CD4-positive, alpha-beta T cell (primary cell): ENCODE measurements at regions not wholly inside any gene's neighbourhood (a gene's known extent, or its start where the extent isn't known, plus 50 kb on each side); places are given as distances from the start of the nearest gene placed in this dataset.

Experiments
- ATAC-seq: fragments of 200-7000 bp; cut with Tn5 transposase; one replicate; pipeline ENCODE4 v1.10.0; 2022; ENCODE audit warnings: mild to moderate bottlenecking; ENCODE audit not compliant: poor library complexity
- CTCF ChIA-PET: fragments of 350-600 bp; sonication (Branson Sonifier 250); formaldehyde crosslinking; loops from one replicate; lab custom pipeline; 2021; ENCODE audit warnings: antibody characterized with exemption, inconsistent platforms; lab: Charles Lee
- POLR2A ChIA-PET: fragments of 350-600 bp; sonication (Branson Sonifier 250); formaldehyde crosslinking; loops from one replicate; lab custom pipeline; 2021; ENCODE audit warnings: antibody characterized with exemption, inconsistent platforms; lab: Charles Lee
- DNase-seq, 14 experiments: peaks; one replicate each; pipeline ENCODE4 v3.0.0-alpha.2; 2013 to 2020; ENCODE audit warnings: mixed read lengths in 2 of 14
- H3K27ac ChIP-seq, 2 donors: one replicate each; pipeline versions ENCODE4 v1.5.1 to v1.7.0; 2013; ENCODE audit warnings: low read length in 2 of 2, low read depth in 1 of 2, mild to moderate bottlenecking in 1 of 2
- H3K27me3 ChIP-seq, 2 experiments: 1 replicate in 1 of 2; 2 replicates in 1 of 2; pipeline versions ENCODE4 v1.6.1 to v1.7.0; 2013; ENCODE audit warnings: low read length in 2 of 2, control low read depth in 1 of 2, mild to moderate bottlenecking in 1 of 2, moderate library complexity in 1 of 2; ENCODE audit not compliant: insufficient read depth in 2 of 2, control insufficient read depth in 1 of 2
- H3K36me3 ChIP-seq: one replicate; pipeline ENCODE4 v1.6.1; 2013; ENCODE audit warnings: low read length, control low read depth; ENCODE audit not compliant: insufficient read depth
- H3K4me1 ChIP-seq: one replicate; pipeline ENCODE4 v1.6.1; 2013; ENCODE audit warnings: low read length, control low read depth; ENCODE audit not compliant: insufficient read depth
- H3K4me3 ChIP-seq: one replicate; pipeline ENCODE4 v1.5.1; 2013; ENCODE audit warnings: mild to moderate bottlenecking, low read length, moderate library complexity
- H3K9me3 ChIP-seq, 2 experiments: 1 replicate in 1 of 2; 2 replicates in 1 of 2; pipeline versions ENCODE4 v1.6.1 to v1.7.0; 2013; ENCODE audit warnings: low read length in 2 of 2, mild to moderate bottlenecking in 2 of 2, control low read depth in 1 of 2, moderate library complexity in 1 of 2; ENCODE audit not compliant: control insufficient read depth in 1 of 2, insufficient read depth in 1 of 2
- H3K27ac Mint-ChIP-seq: one replicate; pipeline ENCODE4 v1.8.0; 2020; ENCODE audit warnings: mixed read lengths
- H3K27me3 Mint-ChIP-seq: one replicate; pipeline ENCODE4 v1.8.0; 2021; ENCODE audit warnings: mixed read lengths
- H3K36me3 Mint-ChIP-seq: one replicate; pipeline ENCODE4 v1.8.0; 2021; ENCODE audit warnings: low read depth, mixed read lengths
- H3K4me1 Mint-ChIP-seq: one replicate; pipeline ENCODE4 v1.8.0; 2021; ENCODE audit warnings: low read depth, mixed read lengths
- H3K4me3 Mint-ChIP-seq: one replicate; pipeline ENCODE4 v1.8.0; 2020; ENCODE audit warnings: mild to moderate bottlenecking, mixed read lengths
- H3K9me3 Mint-ChIP-seq: one replicate; pipeline ENCODE4 v1.8.0; 2020; ENCODE audit warnings: mixed read lengths
- intact Hi-C, 2 experiments: fragments of 100-400 bp; cut with DNase I in 1 of 2; cut with micrococcal nuclease in 1 of 2; formaldehyde crosslinking; loops; one replicate each; pipeline versions ENCODE4 v1.15.1 to v1.9.0; 2023 to 2025; cut with DNase I, micrococcal nuclease
- TF ChIP-seq, protein P1 (sequence below): fragments of 200-600 bp; IDR thresholded peaks from one replicate; pipeline ENCODE4 v1.8.0; 2022; ENCODE audit warnings: antibody characterized with exemption, mild to moderate bottlenecking

DNA sequence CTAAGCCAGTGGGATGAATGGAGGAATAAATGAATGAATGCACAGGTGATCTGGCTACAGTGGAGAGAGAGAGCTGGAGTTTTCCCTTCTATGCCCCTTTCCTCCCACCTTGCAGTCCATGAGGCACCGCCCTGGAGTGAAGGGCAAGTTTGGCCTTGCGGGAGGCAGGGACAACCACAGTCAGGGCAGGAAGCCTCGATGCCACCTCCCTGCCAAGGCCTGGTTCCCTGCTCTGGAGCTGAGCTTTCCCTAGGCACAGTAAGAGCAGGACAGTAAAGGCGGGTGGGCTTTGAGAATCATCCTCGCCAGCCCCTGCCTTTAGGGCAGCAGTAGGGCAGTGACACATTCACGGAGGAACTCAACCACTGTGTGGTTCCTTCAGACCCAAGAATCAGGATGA is 72.6 kb downstream of the RBFOX3 start:
- no peak for DNase-seq
- H3K9me3 Mint-ChIP-seq: no peaks in the 10 kb centered on the region
- H3K36me3 Mint-ChIP-seq: no peaks in the 10 kb centered on the region
- no peaks in the 10 kb centered on the region for H3K36me3 ChIP-seq
- TF ChIP-seq, protein P1, sequence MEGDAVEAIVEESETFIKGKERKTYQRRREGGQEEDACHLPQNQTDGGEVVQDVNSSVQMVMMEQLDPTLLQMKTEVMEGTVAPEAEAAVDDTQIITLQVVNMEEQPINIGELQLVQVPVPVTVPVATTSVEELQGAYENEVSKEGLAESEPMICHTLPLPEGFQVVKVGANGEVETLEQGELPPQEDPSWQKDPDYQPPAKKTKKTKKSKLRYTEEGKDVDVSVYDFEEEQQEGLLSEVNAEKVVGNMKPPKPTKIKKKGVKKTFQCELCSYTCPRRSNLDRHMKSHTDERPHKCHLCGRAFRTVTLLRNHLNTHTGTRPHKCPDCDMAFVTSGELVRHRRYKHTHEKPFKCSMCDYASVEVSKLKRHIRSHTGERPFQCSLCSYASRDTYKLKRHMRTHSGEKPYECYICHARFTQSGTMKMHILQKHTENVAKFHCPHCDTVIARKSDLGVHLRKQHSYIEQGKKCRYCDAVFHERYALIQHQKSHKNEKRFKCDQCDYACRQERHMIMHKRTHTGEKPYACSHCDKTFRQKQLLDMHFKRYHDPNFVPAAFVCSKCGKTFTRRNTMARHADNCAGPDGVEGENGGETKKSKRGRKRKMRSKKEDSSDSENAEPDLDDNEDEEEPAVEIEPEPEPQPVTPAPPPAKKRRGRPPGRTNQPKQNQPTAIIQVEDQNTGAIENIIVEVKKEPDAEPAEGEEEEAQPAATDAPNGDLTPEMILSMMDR: no peak
- H3K9me3 ChIP-seq: no peaks in the 10 kb centered on the region
- ChIA-PET CTCF (no interaction called here), POLR2A (no interaction called here)
- no peak for ATAC-seq
- H3K27me3 ChIP-seq: no peaks in the 10 kb centered on the region
- H3K27me3 Mint-ChIP-seq: peaks cover 10% of the 10 kb centered on the region
- H3K4me1 ChIP-seq: no peaks in the 10 kb centered on the region
- no peaks in the 10 kb centered on the region for H3K4me1 Mint-ChIP-seq
- no peak overlapping the region for H3K4me3 ChIP-seq
- intact Hi-C loops: no loop called here
- H3K4me3 Mint-ChIP-seq: no peak overlapping the region
- no peak overlapping the region for H3K27ac ChIP-seq
- no peak overlapping the region for H3K27ac Mint-ChIP-seq

DNA sequence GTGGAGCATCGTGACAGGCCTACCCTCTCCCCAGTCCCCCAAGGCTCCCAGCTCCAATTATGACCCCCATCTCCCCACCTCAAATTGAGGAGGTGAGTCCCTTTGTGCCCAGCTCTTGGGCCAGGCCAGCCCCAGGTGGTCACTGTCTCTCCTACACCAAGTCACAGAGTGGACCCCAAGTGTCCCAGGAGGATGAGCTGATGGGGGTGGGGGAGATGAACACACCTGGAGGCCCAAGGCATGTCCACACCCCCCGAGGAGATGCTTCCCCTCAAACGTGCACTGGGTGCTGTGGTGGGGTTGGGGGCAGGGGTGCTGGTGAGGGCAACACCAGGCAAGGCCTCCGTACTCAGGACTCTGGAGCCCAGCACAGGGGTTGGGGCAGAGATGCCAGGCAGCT is 73.2 kb downstream of the RBFOX3 start:
- TF ChIP-seq, protein P1: no peak
- Mint-ChIP-seq H3K4me3 (no peak overlapping the region), H3K4me1 (no peaks in the 10 kb centered on the region), H3K27ac (no peak overlapping the region), H3K27me3 (peaks cover 14% of the 10 kb centered on the region), H3K9me3 (no peaks in the 10 kb centered on the region), H3K36me3 (no peaks in the 10 kb centered on the region)
- Histone ChIP-seq H3K4me1 (no peaks in the 10 kb centered on the region), H3K27ac (no peak overlapping the region), H3K36me3 (no peaks in the 10 kb centered on the region), H3K9me3 (no peaks in the 10 kb centered on the region), H3K27me3 (no peaks in the 10 kb centered on the region), H3K4me3 (no peak overlapping the region)
- intact Hi-C loops: no loop called here
- no peak for DNase-seq
- ChIA-PET CTCF (no interaction called here), POLR2A (no interaction called here)
- no peak for ATAC-seq

DNA sequence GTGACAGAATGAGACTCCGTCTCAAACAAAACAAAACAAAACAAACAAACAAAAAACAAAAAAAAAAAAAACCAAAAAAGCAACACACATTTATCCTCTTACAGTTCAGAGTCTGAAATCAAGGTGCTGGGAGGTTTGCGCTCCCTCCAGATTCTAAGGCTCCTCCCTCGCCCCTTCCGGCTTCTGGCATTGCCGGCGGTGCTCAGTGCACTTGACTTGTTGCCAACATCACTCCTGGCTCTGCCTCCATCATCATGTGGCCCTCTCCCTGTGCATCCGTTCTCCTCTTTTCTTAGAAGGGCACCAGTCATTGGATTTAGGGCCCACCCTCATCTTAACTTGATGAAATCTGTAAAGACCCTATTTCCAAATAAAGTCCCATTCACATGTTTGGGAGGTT is 73.8 kb downstream of the RBFOX3 start:
- Histone ChIP-seq H3K4me1 (no peaks in the 10 kb centered on the region), H3K36me3 (no peaks in the 10 kb centered on the region), H3K27me3 (peaks cover 0 to 2% of the 10 kb centered on the region in 2 experiments), H3K9me3 (no peaks in the 10 kb centered on the region), H3K4me3 (no peak overlapping the region), H3K27ac (no peak overlapping the region)
- DNase-seq (no peak), ATAC-seq (no peak)
- H3K4me3 Mint-ChIP-seq: no peak overlapping the region
- TF ChIP-seq, protein P1: no peak
- H3K4me1 Mint-ChIP-seq: no peaks in the 10 kb centered on the region
- H3K27ac Mint-ChIP-seq: no peak overlapping the region
- peaks cover 14% of the 10 kb centered on the region for H3K27me3 Mint-ChIP-seq
- no peaks in the 10 kb centered on the region for H3K36me3 Mint-ChIP-seq
- H3K9me3 Mint-ChIP-seq: no peaks in the 10 kb centered on the region
- CTCF ChIA-PET: no interaction called here
- POLR2A ChIA-PET: no interaction called here
- intact Hi-C loops: no loop called here
